ENCODE measurements at regions not wholly inside any gene's neighbourhood (a gene's known extent, or its start where the extent isn't known, plus 50 kb on each side); places are given as distances from the start of the nearest gene placed in this dataset.
"Not testable (repeated sequence)": the region's sequence is repeated elsewhere in the genome, so short reads cannot be mapped to it uniquely, and the experiment has no call there.

DNA sequence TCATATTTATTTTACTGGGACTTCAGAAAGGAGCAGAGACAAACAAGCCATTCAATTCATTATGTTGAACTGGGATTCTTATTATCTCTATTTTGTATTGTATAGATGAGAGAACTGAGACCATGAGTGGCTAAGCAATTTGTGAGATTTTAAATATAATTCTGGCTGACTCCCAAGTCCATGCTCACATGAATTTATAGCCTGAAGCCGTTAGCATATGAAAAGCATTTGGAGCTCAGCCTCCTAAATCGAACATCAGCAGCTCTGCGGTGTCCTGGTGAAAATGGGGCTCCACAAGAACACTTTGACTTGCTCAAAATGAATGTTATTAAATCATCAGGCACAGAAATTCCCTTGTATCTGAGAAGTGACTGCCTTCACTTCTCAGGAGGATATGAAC is 96.8 kb upstream of the DPT start:
- DNase-seq, result no peak

GRCh38 chr1:168826269-168826668 is 97.3 kb upstream of the DPT start:
- DNase-seq, result no peak

DNA sequence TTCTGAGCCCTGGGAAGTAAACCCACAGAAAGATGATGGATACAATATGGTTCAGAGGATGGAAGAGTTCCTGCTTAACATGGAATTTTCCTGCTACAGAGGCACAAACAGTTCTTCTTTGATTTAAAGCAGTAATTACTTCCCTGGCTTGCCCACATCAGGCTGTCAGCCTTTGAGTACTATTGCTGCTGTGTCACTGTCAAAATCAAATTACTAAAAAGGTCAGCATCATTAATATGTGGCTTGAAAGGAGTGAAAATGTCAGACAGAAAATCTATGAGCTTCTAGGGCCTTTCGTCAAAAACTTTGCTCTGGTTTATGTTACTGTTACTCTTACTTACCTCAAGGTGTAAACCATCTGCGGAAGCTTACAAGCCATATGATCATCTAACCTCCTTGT is 98.6 kb upstream of the DPT start:
- no peak for DNase-seq

DNA sequence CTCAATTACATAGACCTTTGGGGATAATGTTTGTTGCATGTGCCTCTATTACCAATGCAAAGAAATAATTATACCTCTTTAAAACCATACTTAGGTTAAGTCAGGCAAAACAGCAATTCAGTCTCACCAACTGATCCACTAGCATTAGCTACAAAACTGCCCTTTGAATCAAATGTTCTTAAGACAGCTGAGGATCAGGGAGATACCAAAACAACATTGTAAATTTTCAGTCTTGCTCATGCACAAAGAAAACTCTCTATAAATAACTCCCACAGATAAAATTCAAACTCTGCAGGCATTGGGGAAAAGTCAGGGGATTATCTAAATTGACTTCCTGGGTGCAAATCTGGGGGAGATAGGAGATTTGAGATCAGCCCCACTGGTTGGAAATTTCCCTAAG is 100.9 kb upstream of the DPT start:
- no peak for DNase-seq

DNA sequence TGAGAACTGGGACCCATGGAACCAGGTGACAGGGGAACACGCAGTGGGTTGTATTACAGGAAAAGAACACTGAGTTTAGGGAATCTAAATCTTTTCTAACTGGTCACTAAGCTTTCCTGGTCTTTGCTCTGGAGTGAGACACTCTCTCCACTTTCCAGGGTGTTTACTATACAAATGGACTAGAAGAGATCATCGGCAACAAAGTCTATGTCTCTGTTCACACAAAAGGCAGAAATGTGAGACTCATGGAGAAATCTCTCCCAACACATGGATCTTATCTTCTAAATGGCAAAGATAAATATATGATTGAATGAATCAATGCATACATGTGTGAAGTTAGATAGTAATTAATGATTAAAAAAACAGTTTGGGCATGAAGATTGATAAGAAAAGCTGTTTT is 101.6 kb upstream of the DPT start:
- DNase-seq, result no peak

- no peak for DNase-seq
Measured at GRCh38 chr1:168832661-168833060, 103.7 kb upstream of the DPT start.

DNA sequence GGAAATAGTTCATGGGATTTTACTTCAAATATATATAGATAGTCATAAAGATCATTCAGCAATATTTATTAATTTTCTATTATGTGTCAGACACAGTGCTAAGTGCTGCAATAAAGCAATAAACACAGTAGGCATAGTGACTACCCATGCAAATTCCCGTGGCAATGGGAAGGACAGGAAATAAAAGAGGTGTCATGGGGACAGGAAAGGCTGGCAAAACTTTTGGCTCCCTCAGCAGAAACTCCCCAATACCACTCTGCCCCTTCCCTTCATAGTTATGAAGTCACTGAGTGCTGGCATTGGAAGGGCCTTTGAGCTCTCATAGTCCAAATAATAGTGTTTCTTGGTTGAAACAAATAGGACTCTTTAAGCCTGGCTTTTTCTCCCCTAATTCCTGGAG is 104.4 kb upstream of the DPT start:
- no peak for DNase-seq

GRCh38 chr1:168833801-168834224 is 104.8 kb upstream of the DPT start:
- DNase-seq, result no peak

DNA sequence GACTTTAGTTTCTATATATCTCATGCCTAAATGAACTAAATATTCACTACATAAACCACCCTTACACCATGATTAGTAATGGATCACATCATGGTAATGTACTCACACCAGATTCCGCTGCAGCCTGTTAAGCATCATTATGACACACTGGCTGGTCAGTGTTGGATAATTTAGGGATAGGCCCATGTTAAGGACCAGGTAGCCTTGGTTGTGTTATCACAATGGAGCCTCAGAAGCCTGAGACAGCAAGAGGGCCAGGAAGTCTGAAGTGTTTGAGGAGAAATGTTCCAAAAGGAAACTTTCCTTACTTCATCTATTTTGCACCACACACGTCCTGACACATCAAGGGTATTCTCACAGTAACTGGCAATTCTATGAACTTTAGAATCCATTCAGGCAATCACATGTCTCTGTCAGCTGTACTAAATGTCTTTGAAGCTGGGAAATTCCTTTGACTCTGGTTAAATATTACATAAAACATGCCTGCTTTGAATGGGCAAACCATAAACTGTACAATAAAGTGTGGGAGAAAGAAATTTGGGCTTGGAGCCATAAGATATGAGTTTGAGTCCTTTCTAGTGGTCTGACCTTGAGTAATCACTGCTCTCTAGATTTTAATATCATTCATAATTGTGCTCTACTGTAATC is 105.3 kb upstream of the DPT start:
- DNase-seq, result peak in 1 of 2 donors; percentile 35

DNA sequence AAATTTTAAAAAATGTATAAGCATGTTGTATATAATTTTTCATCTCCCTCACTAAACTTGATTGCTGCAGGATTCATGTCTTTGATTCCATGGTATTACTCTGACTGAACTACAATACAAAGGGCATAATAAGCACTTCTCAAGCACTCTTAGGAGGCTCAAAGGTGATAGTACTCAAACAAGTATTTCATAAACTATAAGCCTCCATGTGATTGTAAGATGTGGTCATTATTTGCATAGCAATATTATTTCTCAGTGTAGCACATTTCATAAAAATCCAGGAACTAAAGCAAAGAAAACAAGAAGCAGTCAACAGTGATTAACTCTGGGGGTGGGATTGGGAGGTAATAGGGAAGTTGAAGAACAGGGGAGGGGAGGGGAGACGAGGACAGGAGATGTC is 106.2 kb upstream of the DPT start:
- no peak for DNase-seq

DNA sequence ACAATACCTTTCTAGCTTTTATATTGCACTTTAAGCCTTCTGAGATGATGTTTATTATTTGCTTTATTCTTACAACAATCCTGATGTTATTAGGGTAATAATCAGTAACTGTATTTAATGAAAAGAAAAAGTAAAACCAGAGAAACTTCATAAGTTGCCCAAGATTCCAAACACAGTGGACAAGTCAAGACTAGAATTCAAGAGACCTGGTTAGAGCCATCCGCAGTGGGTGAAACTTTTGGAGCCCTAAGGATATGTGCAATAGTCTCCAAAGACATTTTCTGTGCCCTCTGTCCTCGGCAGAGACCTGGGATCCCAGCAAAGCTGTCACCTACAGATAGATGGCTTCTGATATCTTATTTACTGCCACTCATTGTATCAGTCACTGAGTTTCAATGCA is 106.8 kb upstream of the DPT start:
- no peak for DNase-seq

DNA sequence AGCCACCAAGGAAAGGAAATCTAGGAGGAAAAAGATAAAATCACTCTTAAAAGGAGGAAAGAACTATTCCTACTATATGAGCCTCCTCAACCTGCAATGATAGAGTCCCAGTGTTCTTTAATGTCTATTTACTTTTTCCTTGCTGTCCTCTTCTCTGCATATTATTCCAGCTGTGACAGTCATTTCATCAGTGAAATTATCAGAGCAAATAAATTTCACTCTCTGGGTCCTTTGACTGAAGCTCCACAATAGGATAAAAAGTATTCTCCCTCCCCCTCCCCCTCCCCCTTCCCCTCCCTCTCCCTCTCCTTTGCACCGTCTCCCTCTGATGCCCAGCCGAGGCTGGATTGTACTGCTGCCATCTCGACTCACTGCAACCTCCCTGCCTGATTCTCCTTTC is 107.5 kb upstream of the DPT start:
- DNase-seq, result no peak

GRCh38 chr1:168837230-168837629 is 108.2 kb upstream of the DPT start:
- not testable (repeated sequence) for DNase-seq

- no peak for DNase-seq
Measured at GRCh38 chr1:168842306-168842705, 113.3 kb upstream of the DPT start.

DNA sequence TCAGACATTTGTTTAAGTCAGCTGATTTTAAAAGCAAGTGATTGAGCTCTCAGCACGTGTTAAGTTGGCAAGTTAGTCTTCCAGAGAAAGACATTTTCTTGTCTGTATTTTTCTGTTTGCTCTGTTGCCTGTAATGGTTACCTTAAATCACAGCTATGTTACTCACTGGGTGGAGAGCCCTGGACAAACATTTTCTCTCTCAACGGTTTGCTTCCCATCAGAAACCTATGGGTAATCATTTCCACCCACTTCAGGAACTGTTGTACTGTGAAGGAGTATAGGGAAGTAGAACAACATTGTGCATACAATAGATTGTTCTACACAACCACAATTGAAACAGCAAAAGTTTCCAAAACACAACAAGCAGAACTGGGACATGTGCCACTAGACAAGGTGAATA is 113.9 kb upstream of the DPT start:
- no peak for DNase-seq

- no peak for DNase-seq
Measured at GRCh38 chr1:168843401-168843800, 114.4 kb upstream of the DPT start.

GRCh38 chr1:168843950-168844349 is 114.9 kb upstream of the DPT start:
- no peak for DNase-seq

GRCh38 chr1:168845140-168845539 is 116.1 kb upstream of the DPT start:
- no peak for DNase-seq

DNA sequence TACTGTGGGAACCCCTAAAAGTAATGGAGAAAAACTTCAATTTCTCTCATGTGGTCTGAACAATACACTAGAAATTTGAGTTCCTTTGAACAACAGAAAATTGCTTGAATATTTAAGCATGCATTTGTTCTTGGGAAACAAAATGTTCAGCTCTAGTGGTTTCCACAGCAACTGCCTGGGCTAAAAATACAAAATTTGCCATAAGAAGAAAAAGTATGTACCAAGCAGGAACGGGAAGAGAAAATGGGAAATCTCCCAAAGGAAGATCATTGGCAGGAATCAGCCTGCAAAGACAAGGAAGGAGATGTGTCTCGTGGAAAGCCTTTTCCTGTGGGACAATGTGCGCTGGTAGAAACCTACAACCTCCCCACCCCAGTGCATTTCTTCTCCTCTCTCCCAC is 119.0 kb upstream of the DPT start:
- DNase-seq, result no peak

DNA sequence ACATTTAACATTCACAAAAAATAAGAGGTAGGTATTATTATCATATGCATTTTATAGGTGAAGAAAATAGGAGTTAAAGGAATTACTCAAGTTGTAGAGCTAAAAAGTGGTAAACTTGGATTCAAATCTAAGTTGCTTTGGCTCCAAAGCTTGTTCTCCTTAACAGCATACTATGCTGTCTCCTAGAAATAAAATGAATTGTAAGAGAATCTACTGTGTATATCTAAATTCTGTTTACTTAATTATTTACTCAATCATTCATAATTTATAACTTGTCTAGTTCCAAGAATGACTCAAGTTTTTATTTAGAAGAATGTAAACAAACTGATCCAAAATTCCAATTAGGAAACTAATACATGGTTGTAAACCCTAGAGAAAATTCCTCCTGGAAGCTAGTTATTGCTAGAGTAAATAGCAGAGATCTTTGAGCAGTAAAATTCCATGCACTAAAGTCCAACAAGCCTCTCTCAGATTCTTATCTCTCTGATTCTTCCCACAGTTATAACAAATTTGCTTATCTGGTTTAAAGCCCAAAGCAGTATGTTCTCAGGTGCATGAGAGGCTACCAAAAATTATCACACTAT is 132.5 kb upstream of the DPT start:
- no peak for DNase-seq

- peak; percentile 60 to 67 for DNase-seq
Measured at GRCh38 chr1:168863772-168864171, 134.8 kb upstream of the DPT start.

DNA sequence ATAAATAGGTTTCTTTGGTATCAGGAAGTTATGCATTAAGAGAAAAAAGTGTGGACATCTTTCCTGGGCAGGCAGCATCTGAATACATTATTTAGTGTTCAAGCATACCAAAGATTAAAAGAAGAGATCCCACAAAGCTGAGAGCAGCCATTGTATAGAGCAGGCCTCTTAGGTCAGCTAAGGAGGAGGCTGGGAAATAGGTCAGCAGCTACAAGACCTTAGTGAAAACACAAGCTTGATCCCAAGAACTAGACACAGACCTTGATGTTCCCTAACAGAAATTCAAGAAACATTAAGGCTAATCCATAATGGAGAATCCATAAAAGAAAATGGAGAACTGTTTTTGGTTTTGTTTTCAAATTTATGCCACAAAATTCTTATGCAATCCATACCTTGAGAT is 135.3 kb upstream of the DPT start:
- no peak for DNase-seq

- DNase-seq, result no peak
Measured at GRCh38 chr1:168865850-168866620, 137.0 kb upstream of the DPT start.

Measured in right lung (tissue), 2 donors.